ENCODE measurements at regions not wholly inside any gene's neighbourhood (a gene's known extent, or its start where the extent isn't known, plus 50 kb on each side); places are given as distances from the start of the nearest gene placed in this dataset.
"Not testable (repeated sequence)": the region's sequence is repeated elsewhere in the genome, so short reads cannot be mapped to it uniquely, and the experiment has no call there.

GRCh38 chr14:27727251-27727770, 1039.3 kb upstream of the FOXG1 start:
- Mint-ChIP-seq H3K27me3 (ENCODE audit: unreplicated experiment) (no peaks in the 10 kb centered on the region), H3K27ac (ENCODE audit: unreplicated experiment) (no peak overlapping the region), H3K4me3 (ENCODE audit: unreplicated experiment) (no peak overlapping the region), H3K4me1 (ENCODE audit: unreplicated experiment) (no peaks in the 10 kb centered on the region), H3K36me3 (ENCODE audit: unreplicated experiment) (no peaks in the 10 kb centered on the region), H3K9me3 (ENCODE audit: unreplicated experiment) (no peaks in the 10 kb centered on the region)
- DNase-seq (ENCODE audit: extremely low spot score, unreplicated experiment): no peak
- TF ChIP-seq CTCF (IDR thresholded peaks at IDR 0.05): no peak

DNA sequence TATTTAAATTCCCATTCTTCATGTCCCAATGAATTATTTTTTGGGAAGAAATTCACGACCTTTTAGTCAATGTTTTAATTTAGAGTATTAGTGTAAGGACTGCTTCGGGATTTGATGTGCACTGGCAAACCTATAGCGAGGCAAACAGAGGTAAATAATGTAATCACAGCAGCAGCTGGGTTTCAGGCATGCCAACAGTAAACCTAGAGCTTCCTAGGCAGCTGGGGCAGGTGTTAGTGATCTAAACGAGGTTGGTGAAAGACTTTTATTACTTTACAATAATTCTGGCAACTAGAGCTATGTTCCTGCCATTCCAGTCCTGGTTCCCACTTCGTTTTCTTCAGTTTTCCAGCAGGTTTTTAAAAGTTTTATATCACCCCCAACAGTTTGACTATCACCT, 1036.4 kb upstream of the FOXG1 start:
- no peaks in the 10 kb centered on the region for H3K9me3 Mint-ChIP-seq (ENCODE audit: unreplicated experiment)
- H3K36me3 Mint-ChIP-seq (ENCODE audit: unreplicated experiment): no peaks in the 10 kb centered on the region
- H3K27me3 Mint-ChIP-seq (ENCODE audit: unreplicated experiment): peaks cover 4% of the 10 kb centered on the region
- H3K27ac Mint-ChIP-seq (ENCODE audit: unreplicated experiment): no peak overlapping the region
- no peak for DNase-seq (ENCODE audit: extremely low spot score, unreplicated experiment)
- H3K4me3 Mint-ChIP-seq (ENCODE audit: unreplicated experiment): no peak overlapping the region
- no peak for TF ChIP-seq CTCF (IDR thresholded peaks at IDR 0.05)
- no peaks in the 10 kb centered on the region for H3K4me1 Mint-ChIP-seq (ENCODE audit: unreplicated experiment)

- H3K36me3 Mint-ChIP-seq (ENCODE audit: unreplicated experiment): no peaks in the 10 kb centered on the region
- H3K9me3 Mint-ChIP-seq (ENCODE audit: unreplicated experiment): peaks cover 4% of the 10 kb centered on the region
- H3K27ac Mint-ChIP-seq (ENCODE audit: unreplicated experiment): no peak overlapping the region
- no peaks in the 10 kb centered on the region for H3K27me3 Mint-ChIP-seq (ENCODE audit: unreplicated experiment)
- no peaks in the 10 kb centered on the region for H3K4me1 Mint-ChIP-seq (ENCODE audit: unreplicated experiment)
- no peak overlapping the region for H3K4me3 Mint-ChIP-seq (ENCODE audit: unreplicated experiment)
- DNase-seq (ENCODE audit: extremely low spot score, unreplicated experiment): no peak
- TF ChIP-seq CTCF (IDR thresholded peaks at IDR 0.05): no peak
These were observed 1026.9 kb upstream of the FOXG1 start for GRCh38 chr14:27739657-27740156.

- Mint-ChIP-seq H3K4me1 (ENCODE audit: unreplicated experiment) (no peaks in the 10 kb centered on the region), H3K27me3 (ENCODE audit: unreplicated experiment) (no peaks in the 10 kb centered on the region), H3K4me3 (ENCODE audit: unreplicated experiment) (no peak overlapping the region), H3K36me3 (ENCODE audit: unreplicated experiment) (no peaks in the 10 kb centered on the region), H3K27ac (ENCODE audit: unreplicated experiment) (no peak overlapping the region), H3K9me3 (ENCODE audit: unreplicated experiment) (no peaks in the 10 kb centered on the region)
- TF ChIP-seq CTCF (IDR thresholded peaks at IDR 0.05): no peak
- DNase-seq (ENCODE audit: extremely low spot score, unreplicated experiment): no peak
These were observed 1016.5 kb upstream of the FOXG1 start for GRCh38 chr14:27750114-27750513.

GRCh38 chr14:27757642-27758041, 1008.9 kb upstream of the FOXG1 start:
- not testable (repeated sequence) for H3K27me3 Mint-ChIP-seq (ENCODE audit: unreplicated experiment); DNase-seq (ENCODE audit: extremely low spot score, unreplicated experiment); H3K36me3 Mint-ChIP-seq (ENCODE audit: unreplicated experiment); H3K27ac Mint-ChIP-seq (ENCODE audit: unreplicated experiment); H3K4me3 Mint-ChIP-seq (ENCODE audit: unreplicated experiment); H3K4me1 Mint-ChIP-seq (ENCODE audit: unreplicated experiment)
- H3K9me3 Mint-ChIP-seq (ENCODE audit: unreplicated experiment): peaks cover 10% of the 10 kb centered on the region

DNA sequence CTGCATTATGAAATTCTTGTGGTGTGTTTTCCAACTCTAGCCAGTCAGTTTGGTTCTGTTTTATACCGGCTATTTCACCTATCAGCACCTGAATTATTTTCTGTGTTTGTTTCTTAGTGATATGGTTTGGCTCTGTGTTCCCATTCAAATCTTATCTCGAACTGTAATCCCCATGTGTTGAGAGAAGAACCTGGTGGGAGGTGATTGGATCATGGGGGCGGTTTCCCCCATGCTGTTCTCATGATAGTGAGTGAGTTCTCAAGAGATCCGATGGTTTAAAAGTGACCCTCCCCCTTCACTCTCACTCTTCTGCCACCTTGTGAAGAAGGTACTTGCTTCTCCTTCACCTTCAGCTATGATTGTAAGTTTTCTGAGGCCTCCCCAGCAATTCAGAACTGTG, 1006.2 kb upstream of the FOXG1 start:
- not testable (repeated sequence) for H3K4me3 Mint-ChIP-seq (ENCODE audit: unreplicated experiment)

DNA sequence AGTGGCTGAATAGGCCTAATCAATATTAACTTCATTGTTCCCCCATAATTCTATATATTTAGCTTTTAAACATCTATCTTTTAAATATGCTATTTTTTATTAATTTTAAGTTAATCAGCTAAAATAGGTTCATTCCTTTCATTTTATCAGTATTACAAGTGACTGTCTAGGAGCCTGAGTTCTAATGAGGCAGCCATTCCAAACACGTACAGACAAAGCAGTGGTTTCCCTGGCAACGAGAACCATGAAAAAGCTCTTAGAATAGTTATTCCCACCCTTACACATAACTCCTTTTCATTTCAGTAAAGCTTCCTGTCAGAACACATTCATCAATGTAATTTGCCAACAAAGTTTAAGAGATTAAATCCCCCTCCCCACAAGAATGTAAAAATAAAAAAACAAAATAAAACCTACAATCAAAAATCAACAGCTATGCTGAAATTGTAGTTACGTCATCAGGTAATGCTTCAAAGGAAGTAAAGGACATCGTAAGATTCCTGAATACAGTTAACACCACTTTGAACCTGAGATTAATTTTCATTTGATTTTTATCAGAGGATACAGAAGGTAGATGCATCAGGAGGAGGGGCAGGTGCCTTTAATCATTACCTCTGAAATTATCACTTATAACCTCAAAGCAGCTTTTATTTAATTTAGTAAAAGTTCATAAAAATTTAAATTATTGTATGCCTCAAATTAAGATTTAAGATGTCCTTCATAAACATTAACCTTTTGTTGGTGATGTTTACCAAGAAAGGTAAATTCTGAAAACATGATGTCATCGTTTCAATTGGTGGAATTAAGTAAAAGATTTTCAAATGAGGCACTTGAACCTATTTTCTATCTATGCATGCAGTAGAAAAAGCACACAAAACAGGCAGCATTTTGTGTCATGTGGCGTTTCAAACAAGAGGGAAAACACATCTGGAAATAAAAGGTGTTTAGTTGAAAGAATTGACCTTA, 967.2 kb upstream of the FOXG1 start:
- not testable (repeated sequence) for H3K9me3 Mint-ChIP-seq (ENCODE audit: unreplicated experiment); H3K4me3 Mint-ChIP-seq (ENCODE audit: unreplicated experiment); H3K27me3 Mint-ChIP-seq (ENCODE audit: unreplicated experiment); H3K27ac Mint-ChIP-seq (ENCODE audit: unreplicated experiment); H3K36me3 Mint-ChIP-seq (ENCODE audit: unreplicated experiment); H3K4me1 Mint-ChIP-seq (ENCODE audit: unreplicated experiment); DNase-seq (ENCODE audit: extremely low spot score, unreplicated experiment)

More for the DNA sequence above, 1006.2 kb upstream of the FOXG1 start:
- H3K27me3 Mint-ChIP-seq (ENCODE audit: unreplicated experiment); DNase-seq (ENCODE audit: extremely low spot score, unreplicated experiment); H3K36me3 Mint-ChIP-seq (ENCODE audit: unreplicated experiment); H3K4me1 Mint-ChIP-seq (ENCODE audit: unreplicated experiment); H3K27ac Mint-ChIP-seq (ENCODE audit: unreplicated experiment): not testable (repeated sequence)
- H3K9me3 Mint-ChIP-seq (ENCODE audit: unreplicated experiment): peaks cover 24% of the 10 kb centered on the region

DNA sequence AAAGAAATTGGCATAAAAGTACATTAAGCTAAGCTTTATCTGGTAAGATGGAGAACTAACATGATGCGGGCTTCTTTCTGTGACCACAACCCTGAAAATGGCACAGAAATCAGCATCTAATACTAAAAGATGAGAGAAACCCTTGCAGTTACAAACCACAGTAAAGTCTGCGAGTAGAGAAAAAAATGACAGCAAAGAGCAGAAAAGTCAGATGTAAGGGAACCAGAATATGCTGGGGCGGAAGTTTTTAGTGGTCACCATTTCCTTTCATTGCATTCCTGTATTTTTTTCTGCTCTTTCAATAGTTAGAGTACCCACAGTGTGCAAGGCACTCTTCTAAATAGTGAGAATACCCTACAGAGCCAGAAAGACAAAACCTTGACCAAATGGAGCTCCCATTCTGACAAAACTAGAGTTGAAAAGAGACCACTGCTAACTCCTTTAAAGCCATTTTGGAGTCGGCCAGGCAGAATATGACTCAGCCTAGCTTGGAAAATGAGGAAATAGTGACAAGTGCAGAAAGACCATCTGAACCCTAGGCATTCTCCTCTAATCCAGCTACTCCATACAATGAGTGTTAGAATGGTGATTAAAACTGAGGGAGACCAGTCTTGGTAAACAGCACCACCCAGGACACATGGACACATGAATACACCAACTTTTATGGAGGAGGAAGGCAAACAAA, 948.7 kb upstream of the FOXG1 start:
- not testable (repeated sequence) for H3K4me3 Mint-ChIP-seq (ENCODE audit: unreplicated experiment); H3K27me3 Mint-ChIP-seq (ENCODE audit: unreplicated experiment); H3K27ac Mint-ChIP-seq (ENCODE audit: unreplicated experiment)

More for the DNA sequence above, 948.7 kb upstream of the FOXG1 start:
- not testable (repeated sequence) for DNase-seq (ENCODE audit: extremely low spot score, unreplicated experiment); H3K4me1 Mint-ChIP-seq (ENCODE audit: unreplicated experiment); H3K36me3 Mint-ChIP-seq (ENCODE audit: unreplicated experiment)
- H3K9me3 Mint-ChIP-seq (ENCODE audit: unreplicated experiment): peaks cover 19% of the 10 kb centered on the region

Measured in osteocyte (in vitro differentiated cells).